Embryonic facial prominence (tissue), 1 donor: ENCODE measurements at regions not wholly inside any gene's neighbourhood (a gene's known extent, or its start where the extent isn't known, plus 50 kb on each side); places are given as distances from the start of the nearest gene placed in this dataset.
"Not testable (repeated sequence)": the region's sequence is repeated elsewhere in the genome, so short reads cannot be mapped to it uniquely, and the experiment has no call there.

Experiments used
- DNase-seq: peaks from one replicate; pipeline ENCODE4 v3.0.0-alpha.2; 2016; ENCODE audit errors: extremely low spot score

DNA sequence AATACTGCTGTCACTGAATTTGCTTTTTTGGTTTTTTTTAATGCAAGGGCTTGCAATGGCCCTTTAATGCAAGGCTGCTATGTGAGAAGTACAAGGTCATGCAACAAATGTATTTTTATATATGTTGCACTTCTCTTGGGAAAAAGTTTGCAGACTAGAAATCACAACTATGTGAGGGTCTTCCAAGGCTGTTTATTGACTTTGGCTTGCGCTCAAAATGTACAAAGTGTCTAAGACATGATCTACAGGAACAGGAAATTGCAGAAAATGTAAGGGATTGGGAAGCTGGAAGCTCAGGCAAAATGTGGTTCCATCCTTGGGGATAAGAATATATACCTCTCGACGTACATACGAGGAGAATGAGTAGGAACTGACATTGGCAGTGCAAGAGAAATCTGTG is 92.2 kb upstream of the F13A1 start:
- no peak for DNase-seq

DNA sequence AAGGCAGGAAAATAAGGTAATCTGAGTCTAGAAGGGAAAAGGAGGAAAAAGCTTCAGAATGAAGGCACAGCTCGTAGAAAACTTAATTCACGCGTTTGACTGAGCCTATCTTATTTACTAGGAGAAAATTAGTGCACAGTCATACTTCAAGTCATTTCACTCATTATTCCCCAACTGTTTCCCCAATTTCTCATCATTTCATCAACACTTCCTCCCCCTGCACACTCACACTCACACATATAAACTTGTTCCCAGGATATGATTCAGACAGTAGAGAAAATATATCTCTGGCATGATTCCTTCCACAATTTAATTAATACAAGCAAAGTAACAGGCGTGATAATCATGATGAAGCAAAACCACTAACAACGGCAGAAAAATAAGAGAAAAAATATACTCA is 94.5 kb upstream of the F13A1 start:
- no peak for DNase-seq

DNA sequence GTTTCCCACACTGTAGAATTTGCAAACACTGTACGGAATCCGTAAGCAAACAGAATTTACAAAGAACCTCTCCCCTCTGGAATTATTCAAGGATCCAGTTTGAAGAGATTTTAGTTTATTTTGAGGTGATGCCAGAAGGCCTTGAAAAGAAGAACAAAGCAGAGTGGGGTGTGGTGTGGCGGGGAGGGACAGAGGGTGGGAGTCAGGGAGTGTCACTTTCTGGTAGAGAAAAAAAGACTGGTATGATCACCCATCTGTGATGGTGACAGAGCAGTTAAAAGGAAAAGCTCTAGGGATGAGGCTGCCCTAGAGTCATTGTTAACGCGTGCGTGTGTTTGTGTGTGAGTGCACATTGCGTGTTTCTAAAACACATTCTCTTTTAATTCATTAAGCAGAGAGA is 97.0 kb upstream of the F13A1 start:
- no peak for DNase-seq

DNA sequence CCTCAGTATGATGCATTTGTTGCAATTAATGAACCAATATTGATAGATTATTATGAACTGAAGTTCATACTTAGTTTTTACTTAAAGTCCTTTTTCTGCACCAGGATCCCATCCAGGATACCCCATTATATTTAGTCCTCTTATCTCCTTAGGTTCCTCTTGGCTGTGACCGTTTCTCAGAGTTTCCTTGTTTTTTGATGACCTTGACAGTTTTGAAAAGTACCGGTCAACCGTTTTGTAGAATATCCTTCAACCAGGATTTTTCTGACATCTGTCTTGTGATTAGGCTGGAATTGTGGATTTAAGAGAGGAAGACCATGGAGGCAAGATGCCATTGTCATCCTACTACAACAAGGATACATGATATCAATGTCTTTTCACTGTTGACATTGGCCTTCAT is 98.0 kb upstream of the F13A1 start:
- no peak for DNase-seq

DNA sequence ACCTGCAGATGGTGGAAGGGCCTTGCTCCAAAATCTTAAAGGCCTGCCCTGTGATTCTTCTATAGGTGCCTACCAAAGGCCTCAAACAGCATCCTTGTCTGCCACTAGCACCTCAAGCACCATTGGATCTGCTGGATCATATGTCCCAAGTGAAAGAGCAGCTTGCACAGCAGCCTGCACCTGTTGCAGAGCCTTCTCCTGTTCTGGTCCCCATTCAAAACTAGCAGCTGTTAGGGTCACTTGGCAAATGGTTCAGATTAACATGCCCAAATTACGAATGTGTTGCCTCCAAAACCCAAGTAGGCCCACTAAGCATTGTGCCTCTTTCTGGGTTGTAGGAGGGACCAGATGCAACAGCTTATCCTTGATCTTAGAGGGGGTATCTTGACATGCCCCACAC is 99.6 kb upstream of the F13A1 start:
- DNase-seq = no peak

DNA sequence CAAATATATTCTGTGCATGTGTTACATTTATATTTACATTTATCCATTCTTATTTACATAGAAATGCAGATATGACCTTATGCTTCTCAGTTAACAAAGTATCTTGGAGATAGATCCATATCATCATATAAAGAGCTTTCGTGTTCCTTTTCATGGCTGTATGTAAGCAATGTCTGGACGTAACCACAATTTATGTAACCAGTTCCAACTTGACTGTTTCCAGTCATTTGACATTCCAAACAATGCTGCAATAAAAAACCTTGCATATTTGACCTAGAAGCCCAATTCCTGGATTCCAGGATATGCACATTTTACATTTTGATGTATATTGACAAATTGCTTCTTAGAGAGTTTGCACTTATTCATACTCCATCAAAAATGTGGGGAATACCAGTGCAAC is 113.7 kb upstream of the F13A1 start:
- no peak for DNase-seq

DNA sequence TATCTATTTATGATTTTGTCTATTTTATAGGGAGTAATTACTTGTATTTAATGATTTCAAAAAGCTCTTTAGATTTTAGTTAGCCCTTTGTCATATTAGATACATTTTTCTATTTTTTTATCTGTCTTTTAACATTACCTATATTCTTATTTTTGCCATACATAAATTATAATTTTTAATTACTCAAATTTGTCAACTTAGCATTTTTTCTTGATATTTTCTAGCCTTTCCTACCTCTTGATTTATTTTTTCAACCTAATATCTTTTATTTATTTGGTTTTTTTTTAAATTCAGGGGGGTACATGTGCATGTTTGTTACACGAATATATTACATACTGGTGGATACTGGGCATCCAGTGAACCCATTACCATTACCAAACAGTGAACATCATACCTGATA is 114.3 kb upstream of the F13A1 start:
- DNase-seq = no peak

DNA sequence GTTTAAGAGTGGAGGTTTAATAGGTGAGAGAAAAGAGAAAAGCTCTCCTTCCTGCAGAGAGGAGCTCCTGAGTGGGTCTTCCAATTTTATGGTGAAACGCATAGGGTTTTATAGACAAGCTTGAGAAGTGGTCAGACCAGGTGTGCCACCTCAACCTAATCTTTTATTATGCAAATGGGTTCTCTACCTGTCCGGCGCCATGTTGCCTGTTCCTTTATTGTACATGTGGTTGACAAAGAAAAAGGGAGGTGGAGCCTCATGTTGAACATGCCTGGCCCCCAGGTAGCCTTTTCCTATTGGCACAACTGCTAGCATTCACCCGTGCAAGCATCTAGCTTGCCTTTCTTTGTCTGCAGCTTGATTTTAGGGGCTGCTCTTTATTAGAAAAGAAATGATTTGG is 115.9 kb upstream of the F13A1 start:
- DNase-seq = no peak

DNA sequence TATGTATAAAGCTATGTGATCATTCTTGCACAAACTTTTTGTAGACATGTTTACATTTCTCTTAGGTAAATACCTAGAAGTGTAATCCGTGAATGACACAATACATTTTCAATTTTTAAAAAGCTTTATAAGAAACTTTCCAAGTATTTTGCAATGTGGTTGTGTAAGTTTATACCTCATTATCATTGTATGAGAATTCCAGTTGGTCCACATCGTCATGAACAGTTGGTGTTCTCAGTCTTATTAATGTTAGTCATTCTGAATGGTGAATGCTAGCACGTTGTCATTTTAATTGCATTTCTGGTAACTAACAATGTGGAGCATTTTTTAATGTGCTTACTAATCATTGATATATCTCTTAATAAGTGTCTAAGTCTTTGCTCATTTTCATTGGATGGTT is 116.5 kb upstream of the F13A1 start:
- no peak for DNase-seq

DNA sequence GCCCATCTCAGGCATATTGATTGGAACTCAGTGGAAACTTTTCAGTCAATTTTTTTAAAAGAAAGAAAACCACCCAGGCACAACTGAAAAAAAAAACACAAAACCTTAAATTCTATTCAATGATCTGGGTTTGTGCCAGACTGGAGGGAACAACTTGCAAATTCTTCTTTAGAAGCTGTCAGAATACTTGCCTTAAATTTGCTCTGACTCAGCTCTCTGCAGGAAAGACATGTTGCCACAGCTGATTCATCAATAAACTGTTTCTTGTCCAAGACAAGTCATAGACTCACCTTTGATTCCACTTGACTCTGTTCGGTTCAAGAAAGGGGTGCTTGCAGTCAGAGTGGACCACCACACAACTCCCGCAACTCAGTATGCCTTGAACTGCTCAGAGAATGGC is 117.8 kb upstream of the F13A1 start:
- no peak for DNase-seq

DNA sequence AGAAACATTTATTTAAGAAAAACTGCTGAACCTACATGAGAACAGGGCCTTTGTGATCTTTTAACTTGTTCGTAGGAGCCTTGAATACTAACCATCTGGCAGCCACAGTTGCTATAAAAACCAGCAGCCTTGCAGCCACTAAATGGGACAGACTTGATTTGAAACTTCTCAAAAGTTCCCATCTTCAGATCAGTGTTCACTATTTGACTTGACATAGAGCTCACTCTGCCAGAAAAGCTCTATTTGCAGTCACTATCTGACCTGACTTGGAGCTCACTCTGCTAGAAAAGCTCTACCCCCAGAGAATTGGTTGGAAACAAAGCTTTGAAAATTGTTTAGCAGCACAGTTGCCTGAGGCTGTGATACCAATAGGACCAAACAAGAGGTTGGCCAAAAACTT is 119.3 kb upstream of the F13A1 start:
- DNase-seq = no peak

DNA sequence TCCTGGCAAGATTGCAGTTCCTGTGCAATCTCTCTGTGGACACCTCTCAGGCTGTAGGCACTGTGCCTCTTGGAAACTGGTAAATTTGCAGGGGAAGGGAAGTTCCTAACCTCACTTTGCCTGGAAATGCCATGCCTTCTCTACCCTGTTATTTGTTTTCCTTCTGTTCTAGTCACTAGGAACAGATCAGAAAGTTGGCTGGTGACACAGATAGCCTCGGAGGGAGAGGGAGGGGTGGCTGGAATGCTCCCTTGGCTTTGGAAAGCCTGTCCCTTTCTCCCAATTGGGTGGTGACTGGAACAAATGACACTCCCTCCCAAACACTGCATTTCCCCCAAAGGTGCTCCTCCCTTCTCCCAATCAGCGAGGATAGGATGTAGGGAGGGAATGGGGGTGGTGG is 131.5 kb upstream of the F13A1 start:
- DNase-seq = no peak

DNA sequence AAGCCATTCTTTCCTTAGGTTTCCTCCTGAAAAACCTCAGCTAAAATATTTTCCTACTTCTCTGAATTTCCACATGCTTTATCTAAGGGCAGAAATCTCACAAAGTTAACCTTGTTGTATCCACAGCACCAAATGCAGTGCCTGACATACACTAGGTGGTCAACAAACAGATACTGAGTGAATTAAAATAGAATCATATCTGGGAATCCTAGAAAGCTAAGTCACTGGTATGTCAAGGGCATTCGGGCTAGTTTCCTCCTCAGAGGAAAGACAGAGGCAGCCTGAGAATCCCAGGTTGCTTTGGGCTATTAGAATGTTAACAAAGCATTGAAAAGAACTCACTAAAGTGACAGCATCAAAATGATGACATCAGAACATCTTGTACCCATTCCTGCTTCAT is 132.7 kb upstream of the F13A1 start:
- no peak for DNase-seq

DNA sequence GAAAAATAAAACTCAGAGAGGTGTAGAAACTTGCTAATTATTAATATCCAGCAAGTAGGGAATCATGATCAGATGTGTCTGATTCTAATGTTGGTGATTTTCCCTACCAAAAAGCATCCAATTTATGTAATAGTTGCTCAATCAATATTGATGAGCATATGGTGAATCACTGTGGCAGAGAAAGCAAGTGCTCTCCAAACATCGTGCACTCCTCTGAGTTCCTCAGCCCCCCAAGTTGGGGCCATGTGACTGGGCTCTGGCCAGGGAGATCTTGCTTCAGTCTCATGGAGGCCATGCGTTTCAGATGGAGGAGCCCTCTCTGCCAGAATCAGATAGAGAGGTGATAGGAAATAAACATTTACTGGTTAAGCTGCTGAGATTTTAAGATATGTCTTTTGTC is 133.2 kb upstream of the LY86 start:
- DNase-seq = no peak

DNA sequence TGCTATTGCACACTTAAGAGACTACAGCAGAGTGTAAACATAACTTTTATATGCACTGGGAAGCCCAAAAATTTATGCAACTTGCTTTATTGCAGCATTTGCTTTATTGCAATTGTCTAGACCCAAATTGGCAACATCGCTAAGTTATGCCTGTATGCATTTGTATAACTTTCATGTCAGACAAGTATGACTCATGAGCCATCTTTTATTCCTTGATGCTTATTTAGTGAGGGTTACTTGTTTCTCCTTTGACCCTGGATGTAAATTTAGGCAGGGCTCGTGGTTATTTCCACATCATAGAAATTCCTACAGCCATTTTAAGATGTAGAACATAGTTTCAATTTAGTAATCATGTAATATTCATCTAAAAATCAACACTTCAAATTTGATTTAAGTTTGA is 130.3 kb upstream of the LY86 start:
- no peak for DNase-seq

DNA sequence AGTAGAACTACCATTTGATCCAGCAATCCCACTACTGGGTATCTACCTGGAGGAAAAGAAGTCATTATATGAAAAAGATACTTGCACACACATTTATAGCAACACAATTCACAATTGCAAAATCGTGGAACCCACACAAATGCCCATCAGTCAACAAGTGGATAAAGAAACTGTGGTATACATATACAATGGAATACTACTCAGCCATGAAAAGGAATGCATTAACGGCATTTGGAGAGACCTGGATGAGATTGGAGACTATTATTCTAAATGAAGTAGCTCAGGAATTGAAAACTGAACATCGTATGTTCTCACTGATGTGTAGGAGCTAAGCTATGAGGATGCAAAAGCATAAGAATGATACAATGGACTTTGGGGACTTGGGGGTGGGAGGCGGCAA is 128.6 kb upstream of the LY86 start:
- DNase-seq = not testable (repeated sequence)

DNA sequence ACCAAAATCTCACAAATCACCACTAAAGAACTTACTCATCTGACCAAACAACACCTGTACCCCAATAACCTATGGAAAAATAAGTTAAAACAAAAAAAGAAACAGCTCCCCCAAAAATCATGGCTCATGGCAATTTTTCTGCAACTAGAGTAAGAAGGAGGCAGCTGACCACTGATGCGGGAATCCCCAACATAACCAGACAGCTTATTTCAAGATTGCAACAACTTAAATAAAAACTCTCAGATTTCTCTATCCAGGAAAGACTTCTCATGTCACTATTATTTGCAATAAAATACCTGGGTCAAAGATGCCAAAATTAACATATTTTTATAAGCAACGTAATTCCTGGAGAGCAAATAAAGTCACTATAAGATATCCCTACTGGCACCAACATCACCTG is 128.1 kb upstream of the LY86 start:
- no peak for DNase-seq

DNA sequence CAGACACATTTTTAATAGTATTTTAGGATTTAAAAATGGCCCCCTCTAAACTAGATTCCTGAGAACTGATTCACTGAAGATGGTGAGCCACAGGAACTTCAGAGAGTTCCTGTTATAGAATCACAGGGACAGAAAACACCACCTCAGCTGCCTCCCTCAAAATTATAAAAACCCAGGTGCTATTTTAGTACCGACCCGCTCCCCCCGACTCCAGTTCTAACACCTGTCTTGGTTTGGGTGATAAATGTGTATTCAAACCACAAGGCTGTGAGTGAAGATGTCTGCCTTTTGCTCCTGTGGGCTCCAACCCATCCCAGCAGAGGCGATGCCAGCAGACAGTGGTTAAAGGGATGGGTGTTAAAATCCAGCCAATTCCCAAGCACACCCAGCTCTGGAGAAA is 127.4 kb upstream of the LY86 start:
- no peak for DNase-seq

DNA sequence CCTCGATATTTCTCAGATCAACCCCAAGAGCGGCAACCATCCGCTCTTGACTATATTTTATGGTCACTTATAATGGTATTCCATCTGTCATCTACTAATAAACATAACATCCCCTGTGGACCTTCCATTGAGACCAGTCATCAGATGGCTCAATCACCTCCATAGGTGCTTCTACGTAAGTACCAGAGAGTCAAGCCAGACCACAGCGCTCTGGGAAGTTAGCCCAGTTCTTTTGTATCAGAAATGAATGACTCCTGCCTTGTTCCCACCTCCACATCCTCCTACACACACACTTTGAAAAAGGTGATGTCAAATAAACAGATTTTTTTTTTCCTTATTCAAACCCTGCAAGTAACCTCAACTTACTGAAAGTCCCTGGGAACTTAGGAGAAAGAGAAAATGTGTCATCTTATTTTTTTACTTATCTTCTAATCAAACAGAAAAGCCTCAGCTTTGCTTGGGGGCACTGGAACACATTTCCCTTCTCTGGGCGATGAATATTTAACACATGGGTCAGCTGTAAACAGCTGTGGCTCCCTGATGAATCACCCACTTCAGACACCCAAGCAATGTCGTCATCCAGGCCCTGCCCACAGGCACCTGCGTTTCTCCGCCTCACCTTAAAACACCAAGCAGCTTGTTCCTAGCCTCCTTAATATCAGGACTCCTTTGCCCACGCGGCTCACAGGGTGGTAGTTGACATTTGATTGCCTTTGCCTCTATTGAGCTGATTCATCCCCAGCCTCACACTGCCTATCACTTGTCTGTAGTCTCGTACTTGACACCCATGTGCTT is 121.4 kb upstream of the LY86 start:
- no peak for DNase-seq

DNA sequence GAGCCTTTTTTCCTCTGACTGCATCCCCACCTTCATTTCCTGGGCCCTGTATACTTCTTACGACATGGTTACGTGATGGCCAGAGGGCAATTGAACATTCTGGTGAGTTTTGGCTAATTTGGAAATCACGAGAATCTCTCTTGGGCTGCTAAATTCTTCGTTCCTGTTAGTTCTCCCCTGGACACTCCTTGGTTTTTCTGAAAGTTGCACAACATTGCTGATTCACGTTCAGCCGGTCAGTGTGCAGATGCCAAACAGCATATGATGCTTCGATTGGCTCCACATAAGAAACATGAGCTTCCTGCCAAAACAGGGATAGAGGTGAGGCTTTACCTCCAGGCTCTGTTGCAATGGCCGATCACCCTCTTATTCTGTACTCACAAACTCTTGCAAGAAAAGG is 119.4 kb upstream of the LY86 start:
- DNase-seq = no peak

DNA sequence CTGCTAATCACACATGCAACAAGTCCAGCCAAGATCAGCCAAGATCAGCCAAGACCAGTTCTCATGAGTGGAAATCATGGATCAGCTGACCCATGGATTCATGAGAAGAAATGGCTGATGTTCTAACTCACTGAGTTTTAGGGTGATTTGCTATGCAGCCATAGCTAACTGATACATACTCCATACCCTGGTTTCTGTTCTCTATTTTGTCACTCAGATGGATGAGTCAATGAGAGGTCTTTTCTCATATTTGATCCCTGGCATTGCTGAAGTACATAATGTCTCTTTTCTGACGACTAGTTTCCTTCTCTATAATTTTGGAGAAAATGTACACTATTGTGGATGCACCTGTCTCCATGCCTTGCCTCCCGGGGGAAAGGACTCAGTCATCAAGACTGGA is 118.4 kb upstream of the LY86 start:
- no peak for DNase-seq

DNA sequence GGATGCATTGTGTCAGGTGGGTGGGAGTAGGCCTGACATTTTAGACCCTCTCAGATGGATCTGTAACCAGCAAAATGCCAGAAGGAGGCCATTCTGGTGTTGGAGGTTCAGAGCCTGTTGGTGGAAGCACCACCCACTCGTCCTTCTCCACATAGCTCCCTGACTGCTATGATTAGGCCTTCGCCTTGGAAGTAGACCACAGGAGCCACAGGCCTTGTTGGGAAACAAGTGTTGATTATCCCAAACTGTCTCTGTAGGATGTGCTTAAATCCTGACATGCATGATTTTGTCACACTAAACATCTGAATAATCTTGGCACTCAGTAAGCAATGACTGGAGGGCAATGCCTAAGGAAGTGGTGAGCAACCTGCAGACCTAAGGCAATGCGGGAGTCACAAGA is 117.2 kb upstream of the LY86 start:
- DNase-seq = no peak

DNA sequence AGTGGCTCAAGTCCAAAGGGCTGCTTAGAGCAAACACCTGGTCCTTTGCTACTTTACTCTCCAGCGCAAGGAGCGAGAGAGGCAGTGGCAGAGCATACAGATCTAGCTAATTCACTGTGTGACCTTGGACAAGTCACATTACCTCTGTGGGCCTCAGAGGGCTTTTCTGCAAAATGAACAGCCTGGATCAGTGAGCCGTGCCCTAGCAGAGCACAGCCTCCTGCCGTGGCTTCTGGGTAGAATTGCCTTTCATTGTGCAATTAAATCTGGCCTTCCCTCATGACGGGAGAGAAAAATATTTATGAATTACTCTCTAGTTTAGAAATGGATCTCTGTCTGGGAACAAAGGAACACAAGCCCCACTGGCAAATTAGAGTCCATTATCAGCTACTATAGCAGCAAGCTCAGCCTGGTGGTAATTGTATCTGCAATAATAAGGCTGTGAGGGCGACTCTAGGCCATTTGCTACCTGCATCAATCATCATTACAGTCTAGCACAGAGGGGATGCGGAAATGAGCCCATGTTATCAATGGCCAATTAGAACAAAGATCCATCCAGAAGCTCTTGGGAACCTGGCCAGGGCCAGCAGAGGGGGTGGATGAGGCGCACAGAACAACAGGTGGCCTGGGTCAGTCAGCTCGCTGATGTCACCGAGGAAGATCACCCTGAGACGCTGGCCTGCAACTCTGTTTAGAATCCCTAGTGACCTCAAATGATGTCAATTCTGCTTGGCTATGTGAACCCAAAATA is 114.2 kb upstream of the LY86 start:
- no peak for DNase-seq

DNA sequence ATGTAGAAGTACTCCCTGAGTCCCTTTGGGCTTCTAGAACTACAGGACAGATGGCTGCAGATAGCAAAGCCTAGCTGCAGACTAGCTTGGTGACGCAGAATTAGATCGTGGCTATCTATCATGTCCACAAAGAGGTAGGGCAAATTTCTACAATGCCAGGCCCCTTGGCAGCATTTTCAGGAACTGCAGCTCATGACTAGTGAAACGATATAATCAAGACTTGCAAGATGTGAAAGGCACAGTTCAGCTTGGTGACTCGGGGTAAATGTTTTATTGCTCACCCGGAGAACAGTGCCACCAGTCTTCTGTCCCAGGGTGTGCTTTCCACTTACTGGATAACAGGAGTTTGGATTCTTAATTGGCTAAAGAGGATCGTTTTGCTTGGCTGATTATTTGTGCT is 108.7 kb upstream of the LY86 start:
- no peak for DNase-seq
